Fibroblast of skin of right biceps (primary cell): ENCODE measurements at regions not wholly inside any gene's neighbourhood (a gene's known extent, or its start where the extent isn't known, plus 50 kb on each side); places are given as distances from the start of the nearest gene placed in this dataset.
A peak's percentile ranks its signal among the peaks of the same experiment; 100 is the strongest.
"Not testable (repeated sequence)": the region's sequence is repeated elsewhere in the genome, so short reads cannot be mapped to it uniquely, and the experiment has no call there.

ENCODE experiments used
- DNase-seq: peaks from one replicate; pipeline ENCODE4 v3.0.0-alpha.2; 2013

- no peak for DNase-seq
Measured at GRCh38 chr6:169917153-169917552, 165.7 kb downstream of the ERMARD start.

DNA sequence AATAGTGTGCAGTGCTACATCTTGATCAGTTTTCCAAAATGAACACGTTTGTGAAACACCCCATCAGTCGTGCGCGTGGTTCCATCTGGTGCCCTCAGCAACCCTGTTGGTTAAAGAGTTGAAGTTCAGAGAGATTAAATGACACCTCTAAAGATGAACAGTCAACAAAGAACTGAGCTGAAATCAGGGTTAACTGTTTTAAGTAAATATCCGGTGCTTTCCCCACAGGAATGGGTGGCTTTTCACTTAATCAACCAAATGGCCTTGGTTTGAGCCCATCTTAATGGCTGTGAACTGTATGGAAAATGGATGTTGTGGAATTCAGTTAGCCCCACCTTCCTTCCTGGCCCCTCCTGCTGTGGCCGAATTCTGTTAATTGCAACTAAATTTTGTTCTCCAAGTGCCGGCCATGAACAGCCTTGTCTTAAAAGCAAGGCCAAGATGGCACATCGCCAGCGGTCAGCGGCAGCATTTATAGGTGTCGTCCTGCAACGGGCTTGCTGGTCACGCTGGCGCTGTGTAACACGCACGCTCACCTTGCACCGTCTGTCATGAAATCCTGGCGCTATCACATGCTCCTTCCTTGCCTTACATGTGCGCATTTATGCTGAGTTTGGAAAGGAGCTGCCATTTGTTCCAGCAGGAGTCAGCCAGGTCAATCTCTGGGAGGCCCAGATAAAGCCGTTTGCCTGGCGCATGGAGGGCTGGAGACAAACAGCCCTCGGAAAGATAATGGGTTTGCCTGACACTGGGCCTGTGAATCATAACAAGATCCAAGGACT is 164.5 kb downstream of the ERMARD start:
- DNase-seq, result no peak

DNA sequence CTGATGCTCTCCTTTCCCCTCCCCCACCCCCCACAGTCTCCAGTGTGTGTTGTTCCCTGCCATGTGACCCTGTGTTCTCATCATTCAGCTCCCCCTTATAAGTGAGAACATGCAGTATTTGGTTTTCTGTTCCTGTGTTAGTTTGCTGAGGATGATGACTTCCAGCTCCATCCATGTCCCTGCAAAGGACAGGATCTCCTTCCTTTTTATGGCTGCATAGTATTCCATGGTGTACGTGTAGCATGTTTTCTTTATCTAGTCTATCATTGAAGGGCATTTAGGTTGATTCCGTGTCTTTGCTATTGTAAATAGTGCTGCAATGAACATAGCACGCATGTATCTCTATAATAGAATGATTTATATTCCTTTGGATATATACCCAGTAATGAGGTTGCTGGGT is 162.3 kb downstream of the ERMARD start:
- DNase-seq, result not testable (repeated sequence)

DNA sequence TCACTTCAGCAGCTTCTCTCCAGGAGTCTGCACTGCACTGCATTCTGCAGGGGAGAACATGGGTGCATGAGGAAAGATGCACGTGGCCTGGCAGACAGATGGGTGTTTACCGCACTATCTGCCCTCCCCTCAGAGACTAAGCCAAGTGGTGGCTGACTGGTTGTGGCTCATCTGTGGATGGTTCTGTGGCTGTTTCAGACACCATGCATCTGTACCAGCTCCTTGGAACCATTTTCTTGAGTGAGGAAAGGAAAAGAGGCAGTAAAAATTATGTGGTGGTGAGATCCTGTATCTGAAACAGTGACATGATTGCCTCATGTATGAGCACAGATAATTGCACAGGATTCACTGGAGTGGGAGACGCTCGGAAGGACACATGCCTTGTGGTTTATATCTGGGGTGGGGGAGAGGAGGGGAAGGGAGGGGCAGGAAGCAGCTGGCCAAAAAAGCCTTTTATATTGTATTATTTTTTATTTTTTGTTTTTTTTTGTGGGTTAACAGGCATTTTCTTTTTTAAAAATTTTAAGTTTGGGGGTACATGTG is 161.7 kb downstream of the ERMARD start:
- no peak for DNase-seq

DNA sequence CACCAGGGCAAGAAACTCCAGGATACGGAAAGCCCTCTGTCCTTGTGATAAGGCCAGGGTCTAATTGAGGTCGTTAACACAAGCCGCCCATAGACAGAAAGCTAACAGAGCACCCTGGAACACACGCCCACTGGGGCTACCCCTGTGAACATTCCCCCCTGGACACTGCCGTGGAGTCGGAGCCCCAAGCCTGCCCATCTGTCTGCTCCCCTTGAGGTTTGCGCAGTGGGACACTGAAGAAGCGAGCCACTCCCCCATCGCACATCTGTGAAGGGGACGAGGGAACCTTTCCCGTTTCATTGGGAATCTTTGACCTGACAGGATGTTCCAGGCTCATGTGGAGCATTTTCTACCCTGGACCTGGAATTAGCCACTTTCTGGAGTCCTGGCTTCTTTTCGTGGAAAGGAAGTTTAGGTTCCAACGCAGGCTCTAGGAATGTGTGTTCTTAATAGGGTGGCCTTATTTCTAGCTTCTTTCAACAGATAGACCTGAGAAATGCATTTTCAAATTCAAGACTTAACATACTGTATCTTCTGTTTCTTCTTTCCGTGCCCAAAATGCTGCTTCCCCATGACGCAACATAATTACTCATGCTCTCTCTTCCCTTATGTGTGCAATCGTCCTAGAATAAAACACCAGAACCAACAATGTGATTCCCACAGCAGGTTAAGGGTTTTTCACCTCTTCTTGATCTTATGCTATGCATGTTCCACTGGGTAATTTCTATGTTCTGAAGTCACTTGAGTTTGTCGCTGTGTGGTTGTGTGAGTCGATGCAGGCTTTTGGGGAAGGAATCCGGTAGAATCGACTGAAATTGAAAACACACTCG is 161.1 kb downstream of the ERMARD start:
- DNase-seq, result no peak

DNA sequence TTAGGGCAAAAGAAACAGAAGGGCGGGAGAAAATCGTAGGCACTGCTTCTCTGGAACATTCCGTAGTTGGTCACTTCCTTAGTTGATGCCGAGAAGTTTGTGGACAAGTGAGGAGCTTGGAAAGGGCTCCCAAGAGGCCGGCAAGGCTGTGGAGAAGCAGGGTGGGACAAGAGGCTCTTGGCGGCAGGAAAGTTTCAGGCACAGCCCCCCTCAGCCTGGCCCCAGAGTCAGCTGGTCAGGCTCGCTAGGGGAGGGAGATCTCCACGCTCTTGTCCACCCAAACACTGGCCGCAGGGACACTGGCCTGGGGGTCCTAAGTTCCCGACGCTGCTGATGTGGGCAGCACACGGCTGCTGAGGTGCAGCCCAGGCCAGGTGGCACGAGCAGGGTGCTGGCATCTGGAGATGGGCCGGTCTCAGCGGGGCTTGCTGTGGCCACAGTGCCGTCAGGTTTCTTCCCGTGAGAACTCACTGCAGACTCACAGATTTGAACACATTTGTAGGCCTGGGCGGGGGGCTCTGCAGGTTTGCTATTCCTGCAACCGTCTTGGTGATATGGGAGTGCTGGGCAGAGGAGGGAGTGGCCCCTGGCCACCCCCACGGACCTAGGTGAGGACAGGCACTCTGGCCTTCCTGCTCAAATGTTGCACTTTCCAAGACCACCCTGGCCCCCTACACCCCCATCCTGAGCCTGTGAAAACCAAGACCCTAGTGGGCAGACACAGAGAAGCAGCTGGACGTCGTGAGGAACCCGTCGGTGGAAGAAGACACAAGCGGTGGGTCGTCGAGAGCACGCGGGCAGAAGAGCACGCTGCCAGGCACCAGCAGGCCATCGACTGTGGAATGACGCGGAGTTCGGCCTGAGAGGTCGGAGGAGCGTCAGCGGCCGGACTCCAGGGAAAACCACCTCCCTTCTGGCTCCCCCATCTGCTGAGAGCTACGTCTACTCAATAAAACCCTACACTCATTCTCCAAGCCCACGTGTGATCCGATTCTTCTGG is 160.1 kb downstream of the ERMARD start:
- no peak for DNase-seq

DNA sequence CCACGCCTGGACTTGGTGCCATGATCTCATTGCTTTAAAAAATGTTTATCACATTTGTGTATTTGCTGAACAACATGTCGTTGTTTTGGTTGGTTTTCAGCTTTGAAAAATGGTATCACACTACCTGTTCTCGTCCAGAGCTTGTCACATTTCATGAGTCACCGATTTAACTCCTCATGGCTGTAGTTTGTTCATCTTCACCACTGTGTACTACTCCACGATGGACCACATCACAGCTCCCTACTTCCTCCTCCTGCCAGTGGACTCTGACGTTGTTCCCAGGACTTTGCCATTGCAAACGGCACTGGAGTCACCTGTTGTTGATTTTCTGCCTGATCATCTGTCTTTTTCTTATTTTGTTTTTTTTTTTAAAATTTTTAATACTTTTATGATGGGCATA is 157.7 kb downstream of the ERMARD start:
- no peak for DNase-seq

GRCh38 chr6:169908403-169908933 is 157.0 kb downstream of the ERMARD start:
- no peak for DNase-seq

GRCh38 chr6:169907419-169908115 is 156.1 kb downstream of the ERMARD start:
- DNase-seq, result no peak

- DNase-seq, result no peak
Measured at GRCh38 chr6:169906688-169907418, 155.4 kb downstream of the ERMARD start.

- DNase-seq, result no peak
Measured at GRCh38 chr6:169906004-169906687, 154.7 kb downstream of the ERMARD start.

GRCh38 chr6:169905041-169905807 is 153.8 kb downstream of the ERMARD start:
- DNase-seq, result peak; percentile 8

- DNase-seq, result no peak
Measured at GRCh38 chr6:169904051-169904922, 152.9 kb downstream of the ERMARD start.

DNA sequence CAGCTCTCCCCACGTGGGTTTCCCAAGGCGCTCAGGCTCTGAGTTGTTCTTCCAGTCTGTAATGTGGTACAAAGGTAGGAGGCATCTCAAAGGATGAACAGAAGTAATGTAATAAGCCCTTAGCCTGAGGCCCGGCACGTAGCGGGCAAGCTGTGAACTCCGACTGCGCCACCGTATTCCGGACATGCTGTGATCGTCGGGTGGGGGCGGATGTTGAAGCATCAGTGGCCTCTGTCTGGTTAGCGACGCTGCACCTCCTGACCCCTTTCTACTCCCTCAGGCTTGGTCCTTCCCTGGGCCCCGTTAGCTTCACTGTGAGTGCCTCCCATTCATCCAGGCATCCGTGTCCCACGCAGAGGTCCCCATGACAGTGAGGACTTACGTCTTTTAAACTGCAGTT is 151.7 kb downstream of the ERMARD start:
- no peak for DNase-seq

DNA sequence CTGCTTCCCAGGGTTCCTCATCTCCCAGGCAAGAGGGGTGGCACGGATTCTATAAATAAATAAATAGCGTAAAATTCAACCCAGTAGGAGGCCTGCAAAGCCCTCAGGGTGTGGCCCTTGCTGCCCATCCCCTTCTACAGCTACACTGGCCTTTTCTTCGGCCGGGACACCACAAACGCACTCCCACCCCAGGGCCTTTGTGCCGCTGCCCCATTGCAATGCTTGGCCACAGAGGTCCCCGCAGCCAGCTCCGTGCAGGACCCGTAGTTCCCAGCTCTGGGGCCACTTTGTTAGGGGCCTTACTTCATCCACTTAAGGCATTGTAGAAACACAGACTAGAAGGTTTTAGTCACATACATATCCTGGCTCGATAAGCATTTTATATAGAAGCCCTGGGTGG is 151.2 kb downstream of the ERMARD start:
- DNase-seq, result no peak

GRCh38 chr6:169902070-169902469 is 150.6 kb downstream of the ERMARD start:
- no peak for DNase-seq

DNA sequence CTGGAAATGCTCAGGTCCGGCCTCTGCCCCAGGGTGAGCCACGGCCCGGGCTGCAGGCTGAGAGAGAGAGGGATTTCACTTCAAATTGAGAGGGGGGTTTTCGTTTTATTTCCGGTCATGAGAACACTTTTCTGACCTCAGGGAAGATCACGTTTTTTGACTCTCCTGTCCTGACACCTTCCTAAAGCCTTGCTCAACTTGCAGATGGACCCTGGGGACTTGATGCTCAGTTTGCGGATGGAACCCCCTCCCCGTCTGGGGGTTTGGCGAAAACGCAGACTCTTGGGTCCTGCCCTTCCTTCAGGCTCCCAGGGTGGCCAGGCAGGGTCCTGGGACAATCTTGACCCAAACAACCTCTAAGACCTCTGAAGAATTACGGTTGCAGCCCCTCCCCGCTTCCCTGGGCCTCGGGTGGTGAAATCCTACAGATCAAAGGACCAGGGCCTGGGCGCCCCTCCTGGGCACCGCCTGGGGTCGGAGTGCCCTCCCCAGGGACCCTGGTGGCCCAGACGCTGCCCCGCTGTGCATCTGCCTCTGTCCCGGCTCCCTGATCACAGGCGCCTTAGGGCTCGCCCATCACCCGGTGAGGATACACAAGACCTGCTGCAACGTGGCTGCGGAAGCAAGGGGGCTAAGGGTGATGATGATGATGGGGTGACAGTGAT is 148.2 kb downstream of the ERMARD start:
- no peak for DNase-seq
